HUDEP-2 (cell line): ENCODE measurements at regions not wholly inside any gene's neighbourhood (a gene's known extent, or its start where the extent isn't known, plus 50 kb on each side); places are given as distances from the start of the nearest gene placed in this dataset.
"Not testable (repeated sequence)": the region's sequence is repeated elsewhere in the genome, so short reads cannot be mapped to it uniquely, and the experiment has no call there.

ENCODE experiments used
- DNase-seq, 76 experiments: peaks; one replicate each; lab custom pipeline; 2025; ENCODE audit not compliant: unreplicated experiment in 76 of 76; lab: John Stamatoyannopoulos, UW

DNA sequence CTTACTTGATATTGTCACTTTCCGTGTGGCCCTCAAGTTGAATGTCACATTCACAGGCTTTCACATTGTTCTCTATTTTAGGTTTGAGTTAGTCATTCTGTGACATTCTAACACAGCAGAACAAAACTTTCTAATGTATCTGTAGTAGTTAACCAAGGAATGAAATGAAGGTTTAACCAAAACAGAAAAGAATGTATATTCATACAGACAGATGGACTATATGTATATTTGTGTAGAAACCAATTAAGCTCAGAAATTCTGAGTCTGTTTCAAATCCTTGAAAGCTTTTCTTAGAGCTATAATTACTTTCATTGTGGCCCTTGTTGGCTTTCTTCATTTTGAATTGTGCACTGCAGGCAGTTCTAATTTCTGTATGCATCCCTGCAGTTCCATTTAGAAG lies 654.7 kb downstream of the LRRC70 start:
- DNase-seq, result no peak

DNA sequence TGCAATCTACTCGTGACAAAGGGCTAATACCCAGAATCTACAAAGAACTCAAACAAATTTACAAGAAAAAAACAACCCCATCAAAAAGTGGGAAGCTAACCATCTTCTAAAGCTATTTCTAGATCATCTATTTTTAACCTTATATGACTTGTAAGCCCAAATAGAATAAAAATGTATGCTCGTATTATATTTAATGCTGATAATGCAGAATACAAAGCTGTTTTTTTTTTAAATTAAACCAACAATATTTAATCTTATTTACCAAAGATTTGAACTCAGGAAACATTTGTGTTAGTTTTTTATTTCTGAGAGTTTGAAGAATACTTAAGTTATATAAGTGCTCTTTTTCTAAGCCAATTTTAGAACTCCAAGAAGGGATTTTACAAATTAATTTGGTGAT lies 652.1 kb downstream of the LRRC70 start:
- DNase-seq, result no peak

DNA sequence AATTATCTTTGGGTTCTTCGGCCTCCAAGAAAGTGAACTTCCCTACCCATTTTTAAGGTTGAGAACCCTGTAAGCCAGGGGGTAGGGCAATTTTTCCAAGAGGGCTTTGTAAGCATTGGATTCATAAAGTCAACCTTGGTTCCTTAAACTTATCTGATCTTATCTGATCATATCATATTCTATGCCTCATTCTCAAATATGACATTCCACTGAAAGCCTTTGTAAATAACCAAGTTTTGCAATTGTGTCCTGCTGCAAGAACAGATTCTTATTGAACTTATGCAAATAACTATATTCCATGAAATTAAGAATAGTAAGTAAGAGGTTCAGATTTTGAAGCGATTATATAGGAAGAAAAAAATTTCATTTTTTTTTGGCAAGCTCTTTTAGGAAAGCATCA lies 649.5 kb downstream of the LRRC70 start:
- DNase-seq, result no peak

DNA sequence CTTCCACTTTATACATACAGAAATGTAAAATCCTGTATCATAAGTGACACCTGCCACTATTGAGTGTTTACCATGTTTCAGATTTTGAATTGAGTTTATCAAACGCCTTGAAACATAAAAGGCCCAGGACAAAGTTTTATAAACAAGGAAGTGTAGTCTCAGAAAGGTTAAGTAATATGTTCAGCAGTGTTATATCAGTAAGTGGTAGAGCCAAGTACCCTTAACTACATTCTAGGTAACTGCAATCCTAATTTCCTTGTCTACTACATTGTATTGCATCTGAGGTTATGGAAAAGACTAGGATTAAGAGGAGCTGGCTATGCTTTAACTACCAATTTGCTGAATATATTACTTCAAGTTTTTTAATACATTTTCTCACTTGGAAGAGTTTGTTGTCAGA lies 641.6 kb downstream of the LRRC70 start:
- no peak for DNase-seq

DNA sequence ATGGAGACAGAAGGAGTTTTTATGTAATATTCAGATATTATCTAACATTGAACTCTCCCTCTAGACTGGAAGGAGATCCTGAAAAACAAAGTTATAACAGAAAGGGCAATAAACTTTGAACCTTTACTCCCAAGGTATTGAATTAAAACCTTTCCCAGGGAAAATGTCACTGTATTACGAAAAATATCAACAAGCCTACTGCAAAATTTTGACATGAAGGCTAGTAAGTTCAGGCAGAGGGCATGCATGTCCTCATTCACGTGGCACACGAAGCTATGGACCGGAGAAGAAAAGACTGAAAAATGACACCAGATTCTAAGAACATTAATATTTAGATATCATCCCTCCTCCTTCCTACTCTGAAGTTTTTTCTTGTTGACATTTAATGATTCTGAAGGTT lies 638.8 kb downstream of the LRRC70 start:
- no peak for DNase-seq

DNA sequence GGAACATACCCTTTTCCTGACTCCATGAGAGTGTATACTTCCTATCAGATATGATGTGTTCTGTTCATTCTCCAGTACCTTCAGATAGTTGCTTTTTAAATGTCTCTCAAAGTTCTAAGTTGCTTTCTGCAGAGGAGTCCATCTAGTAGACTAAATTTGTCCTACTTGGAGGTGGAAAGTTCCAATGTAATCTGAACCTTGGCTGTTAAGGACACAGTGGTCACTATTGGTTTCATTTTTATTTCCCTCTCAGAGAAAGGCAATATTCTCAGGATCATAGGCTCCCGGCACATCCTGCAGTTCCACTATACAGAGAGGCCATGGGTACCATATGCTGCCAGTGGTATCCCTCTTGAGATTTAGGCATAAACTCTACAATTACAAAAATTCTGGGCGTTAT lies 634.6 kb downstream of the LRRC70 start:
- no peak for DNase-seq

DNA sequence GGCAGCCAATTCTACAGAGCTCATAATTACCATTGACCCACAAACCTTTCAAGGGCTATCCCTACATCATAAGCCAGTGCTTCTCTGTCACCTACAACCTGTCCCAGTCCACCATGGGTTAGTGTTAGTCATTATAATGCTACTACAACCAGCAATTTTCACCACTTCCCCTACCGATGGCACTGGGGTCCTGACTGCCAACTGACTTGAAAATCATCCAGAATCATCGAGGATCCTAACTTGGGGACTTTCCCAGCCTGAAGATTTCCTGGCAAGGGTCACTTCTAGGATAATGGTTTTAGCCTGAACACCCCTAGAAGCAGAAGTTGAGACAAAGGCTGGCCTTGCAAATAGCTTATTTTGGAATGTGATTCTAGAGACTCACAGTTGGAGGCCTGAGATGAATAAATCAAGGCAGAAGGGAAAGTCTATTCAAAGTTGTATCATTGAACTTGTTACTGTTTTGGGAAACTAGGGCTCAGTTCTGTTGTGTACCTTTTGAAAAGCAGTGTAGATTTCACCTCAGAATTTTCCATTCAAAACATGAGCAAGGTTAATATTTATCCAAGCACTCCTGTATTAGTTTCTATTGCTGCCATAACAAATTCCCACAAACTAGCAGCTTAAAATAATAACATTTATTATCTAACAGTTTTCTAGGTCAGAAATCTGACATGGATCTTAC lies 633.0 kb downstream of the LRRC70 start:
- no peak for DNase-seq

DNA sequence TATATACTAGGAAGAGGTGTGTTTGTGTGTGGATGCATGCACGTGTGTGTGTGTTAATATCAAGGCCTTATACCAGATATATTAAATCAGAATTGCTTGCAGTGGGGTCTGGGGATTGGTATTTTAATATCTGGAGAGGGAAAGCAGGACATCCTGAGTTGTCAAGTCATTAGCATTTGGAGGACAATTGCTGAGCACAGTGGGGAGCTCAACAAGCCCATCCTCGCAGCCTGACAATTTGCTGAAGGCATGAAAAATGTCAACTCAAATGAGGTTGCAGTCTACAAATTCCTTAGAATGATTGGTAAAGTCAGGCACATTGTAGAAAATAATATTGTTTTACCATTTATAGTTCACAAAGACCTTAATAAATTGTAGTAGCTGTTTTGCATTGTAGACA lies 627.4 kb downstream of the LRRC70 start:
- DNase-seq, result no peak

DNA sequence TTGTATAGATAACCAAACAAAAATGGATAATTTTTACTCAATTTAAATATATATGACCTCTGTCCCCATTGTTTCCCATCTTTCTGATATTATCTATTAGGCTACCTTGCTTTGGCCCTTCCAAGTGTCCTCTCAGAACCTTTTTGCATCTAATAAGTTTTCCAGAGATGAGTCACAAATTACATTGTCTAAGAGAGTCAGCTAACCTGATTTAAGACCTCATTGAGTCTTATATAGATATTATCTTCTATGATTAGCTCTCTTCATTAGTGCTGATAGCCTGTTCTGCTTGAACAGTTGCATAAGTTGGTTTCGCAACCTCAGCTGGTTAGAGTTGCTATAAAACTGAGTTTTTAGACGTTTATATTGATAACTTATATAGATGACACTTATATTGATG lies 623.1 kb downstream of the LRRC70 start:
- no peak for DNase-seq

DNA sequence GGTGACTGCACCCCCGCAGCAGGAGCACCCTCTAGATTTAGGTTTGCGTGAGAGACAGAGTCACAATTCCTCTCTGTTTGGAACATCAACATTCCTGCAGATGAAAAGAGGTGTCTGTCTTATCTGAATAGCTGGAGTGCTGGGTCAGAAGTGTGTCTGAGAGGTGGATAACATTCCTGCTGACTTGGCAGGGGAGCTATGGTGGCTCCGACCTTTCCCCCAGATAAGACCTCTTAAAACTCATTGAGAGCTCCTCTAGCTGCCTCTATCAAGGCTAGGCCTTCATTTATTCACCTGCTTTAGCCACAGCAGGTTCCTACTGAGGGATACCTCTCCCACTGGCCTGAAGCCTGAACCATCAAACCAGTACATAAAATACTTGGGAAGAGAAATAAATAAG lies 615.5 kb downstream of the LRRC70 start:
- no peak for DNase-seq

DNA sequence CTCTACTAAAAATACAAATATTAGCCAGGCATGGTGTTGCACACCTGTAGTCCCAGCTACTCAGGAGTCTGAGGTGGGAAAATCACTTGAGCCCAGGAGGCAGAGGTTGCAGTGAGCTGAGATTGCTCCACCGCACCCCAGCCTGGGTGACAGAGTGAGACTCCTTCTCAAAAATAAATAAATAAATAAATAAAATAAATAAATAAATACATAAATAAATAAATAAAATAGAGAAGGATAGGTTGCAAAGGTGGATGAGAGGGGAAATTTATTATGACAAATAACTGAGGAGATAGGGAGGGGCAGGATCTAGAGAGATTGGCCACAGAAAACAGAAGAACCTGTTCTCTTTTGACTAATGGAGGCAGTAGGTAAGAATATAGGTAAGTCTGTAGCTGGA lies 601.6 kb downstream of the LRRC70 start:
- not testable (repeated sequence) for DNase-seq

DNA sequence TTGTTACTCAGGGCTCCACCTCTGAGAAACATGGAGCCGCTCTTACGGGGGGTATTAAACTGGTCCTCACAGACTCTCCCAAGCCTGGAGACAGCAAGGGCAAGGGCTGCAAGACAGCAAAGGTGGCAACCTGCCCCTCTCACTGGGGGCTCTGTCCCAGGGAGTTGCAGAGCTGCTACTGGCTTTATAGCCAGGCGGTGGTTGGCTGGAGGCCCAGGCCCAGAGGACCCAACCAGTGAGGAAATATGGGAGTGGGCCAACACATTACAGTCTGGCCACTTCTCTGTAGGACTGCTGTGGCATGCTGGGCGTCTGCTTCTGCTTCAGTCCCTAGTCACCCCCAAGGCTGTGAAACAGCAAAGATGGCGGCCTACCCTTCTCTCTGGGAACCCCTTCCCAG lies 597.2 kb downstream of the LRRC70 start:
- no peak for DNase-seq

DNA sequence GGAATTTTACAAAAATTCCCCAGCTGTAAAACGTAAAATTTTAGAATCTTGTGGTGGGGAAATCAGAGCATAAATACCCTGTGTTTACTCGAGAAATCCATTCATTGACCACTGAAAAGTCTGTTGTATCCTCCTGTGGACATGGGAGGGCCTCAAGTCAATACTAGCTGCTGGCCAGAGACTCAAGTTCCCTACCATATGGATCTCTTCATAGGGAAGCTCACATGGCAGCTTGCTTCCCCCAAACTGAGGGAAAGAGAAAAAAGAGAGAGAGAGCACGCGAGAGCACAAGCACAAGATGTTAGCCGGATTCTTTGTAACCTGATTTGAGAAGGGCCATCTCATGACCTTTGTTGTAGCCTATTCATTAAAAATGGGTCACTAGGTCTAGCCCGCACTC lies 591.9 kb downstream of the LRRC70 start:
- no peak for DNase-seq

DNA sequence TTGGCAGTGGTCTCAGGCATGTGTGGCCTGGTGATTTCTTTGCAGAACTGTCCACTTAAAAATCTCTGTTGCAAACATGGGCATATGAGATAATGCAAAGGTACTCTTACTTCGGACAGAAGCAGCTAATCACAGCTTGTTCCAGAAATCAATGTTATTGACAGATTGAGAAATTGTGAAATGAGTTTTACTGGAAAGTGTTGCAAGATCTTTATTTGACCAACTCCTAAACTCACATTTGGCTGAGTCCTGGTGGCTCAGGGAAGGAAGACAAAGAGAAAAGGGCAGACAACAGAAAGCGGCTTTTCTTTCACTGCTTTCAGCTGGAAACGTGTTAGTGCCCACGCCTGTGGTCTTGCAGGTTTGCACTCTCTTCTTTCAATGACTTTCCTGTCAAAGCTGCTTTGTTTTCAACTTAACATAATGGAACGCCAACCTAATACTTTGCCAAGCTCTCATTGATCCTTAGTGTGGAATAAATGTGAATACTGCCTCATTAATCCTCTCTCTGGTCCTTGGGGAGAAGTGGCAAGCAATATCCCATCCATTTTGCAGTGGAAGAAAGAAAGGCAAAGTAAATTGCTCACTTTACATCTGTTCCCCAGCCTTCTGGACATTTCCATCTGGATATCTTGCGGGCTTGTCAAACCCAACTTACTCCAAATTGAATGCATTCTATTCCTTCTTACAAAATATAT lies 586.4 kb downstream of the LRRC70 start:
- no peak for DNase-seq

DNA sequence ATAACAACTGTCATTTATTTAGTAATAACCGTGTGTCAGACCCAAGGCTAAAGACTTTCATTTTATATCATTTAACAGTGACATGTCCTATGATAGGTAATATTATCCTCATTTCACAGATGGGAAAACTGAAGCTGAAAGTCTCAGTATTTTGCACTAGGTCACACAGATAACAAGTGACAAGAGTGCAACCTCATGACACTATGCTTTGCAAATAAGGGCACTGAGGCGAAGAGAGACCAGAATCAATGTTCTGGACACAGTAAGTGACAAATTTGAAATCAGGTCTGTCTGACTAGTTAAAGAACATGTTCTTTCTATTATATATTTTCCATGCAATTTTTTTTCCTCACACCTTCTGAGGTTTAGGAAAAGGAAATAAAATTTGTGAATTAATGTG lies 585.7 kb downstream of the LRRC70 start:
- no peak for DNase-seq

DNA sequence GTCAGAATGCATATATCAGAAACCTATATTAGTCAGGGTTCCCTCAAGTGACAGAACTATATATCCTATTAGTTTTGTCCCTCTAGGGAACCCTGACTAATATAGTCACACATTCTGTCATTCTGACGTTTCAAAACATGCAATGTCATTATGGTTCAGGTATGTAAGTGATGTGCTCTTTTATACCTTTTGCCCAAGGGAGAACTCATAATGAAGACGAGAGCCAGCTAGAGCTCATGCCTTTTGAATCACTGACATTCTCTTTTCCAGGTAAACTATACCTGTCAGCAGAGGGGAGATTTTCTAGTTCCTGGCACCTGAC lies 576.7 kb downstream of the LRRC70 start:
- DNase-seq, result no peak

DNA sequence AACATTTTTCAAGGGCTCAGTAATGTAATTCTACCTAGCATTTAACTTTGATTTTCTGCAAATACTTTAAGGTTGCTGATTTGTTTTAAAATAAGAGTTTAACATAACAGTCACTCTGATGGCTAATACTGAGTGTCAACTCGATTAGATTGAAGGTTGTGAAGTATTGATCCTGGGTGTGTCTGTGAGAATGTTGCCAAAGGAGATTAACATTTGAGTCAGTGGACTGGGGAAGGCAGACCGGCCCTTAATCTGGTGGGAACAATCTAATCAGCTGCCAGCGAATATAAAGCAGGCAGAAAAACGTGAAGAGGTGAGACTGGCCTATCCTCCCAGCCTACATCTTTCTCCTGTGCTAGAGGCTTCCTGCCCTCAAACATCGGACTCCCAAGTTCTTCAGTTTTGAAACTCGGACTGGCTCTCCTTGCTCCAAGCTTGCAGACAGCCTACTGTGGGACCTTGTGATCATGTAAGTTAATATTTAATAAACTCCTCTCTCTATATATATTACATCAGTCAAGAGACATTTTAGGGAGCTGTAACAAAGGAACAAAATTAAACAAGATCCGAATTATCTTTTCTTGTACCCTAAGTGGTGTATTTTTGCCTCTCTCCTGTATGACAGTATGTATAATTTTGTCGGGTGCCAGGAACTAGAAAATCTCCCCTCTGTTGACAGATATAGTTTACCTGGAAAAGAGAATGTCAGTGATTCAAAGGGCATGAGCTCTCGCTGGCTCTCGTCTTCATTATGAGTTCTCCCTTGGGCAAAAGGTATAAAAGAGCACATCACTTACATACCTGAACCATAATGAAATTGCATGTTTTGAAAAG lies 576.1 kb downstream of the LRRC70 start:
- DNase-seq, result no peak

DNA sequence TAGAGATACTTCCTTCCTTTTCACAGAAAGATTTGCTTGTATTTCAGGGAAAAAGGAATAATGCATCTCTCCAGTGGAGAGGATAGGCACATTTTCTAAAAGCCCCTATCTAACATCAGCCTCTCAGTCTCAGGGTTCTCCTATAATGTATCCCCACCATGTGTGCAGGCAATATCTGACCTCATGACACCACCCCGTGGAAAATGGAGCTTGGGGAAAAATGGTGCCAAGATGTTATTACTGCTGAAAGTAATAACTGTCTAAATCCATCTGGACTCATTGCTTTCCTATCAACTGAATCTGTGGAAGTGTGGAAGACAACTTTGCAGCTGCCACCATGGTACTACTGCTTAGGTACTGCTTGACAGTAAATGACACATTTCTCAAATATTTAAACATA lies 574.3 kb downstream of the LRRC70 start:
- no peak for DNase-seq

DNA sequence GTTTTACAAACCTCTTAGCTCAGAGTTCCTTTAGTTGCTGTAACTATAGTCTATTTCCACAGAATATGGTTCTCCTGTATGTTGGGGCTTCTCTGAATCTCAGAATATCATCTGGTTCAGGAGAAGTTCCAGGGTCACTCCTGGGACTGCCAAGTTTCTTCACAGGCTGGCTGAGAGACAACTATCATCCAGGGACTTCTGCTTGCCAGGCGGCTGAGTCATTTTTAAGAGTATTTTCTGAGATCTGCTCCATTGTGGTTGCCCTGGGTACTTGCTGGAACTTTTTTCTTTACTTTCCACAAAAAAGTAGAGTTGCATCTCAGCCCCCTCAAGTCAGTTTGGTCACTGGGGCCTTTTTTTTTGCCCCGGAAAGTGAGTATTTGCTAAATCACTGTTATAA lies 566.5 kb downstream of the LRRC70 start:
- DNase-seq, result no peak

DNA sequence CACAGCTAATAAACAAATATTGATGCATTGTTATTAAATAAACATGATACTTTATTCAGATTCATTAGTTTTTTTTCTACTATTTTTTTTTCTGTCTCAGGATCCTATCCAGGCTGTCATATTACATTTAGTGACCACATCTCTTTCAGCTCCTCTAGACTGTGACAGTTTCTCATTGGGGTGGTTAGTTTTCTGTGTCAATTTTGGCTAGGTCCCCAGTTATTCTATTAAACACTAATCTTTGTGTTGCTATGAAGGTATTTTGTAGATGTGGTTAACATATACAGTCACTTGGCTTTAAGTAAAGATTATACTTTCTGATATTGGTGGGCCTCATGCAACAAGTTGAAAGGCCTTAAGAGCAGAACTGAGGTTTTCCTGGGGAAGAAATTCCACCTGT lies 563.0 kb downstream of the LRRC70 start:
- no peak for DNase-seq

DNA sequence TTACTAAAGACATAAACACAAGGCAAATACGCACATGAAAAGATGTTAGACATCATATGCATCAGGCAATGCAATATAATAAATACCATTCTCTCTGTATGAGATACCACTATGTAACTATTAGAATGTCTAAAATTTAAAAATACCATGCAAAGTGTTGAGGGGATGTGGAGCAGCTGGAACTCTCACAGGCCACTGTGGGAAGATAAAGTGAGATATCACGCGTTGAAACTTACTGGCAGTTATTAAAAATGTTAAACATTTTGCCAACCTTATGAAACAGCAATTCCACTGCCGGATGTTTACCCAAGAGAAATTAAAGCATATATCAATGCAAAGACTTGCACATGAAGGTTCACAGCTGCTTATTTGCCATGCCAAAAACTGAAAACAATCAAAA lies 556.7 kb downstream of the LRRC70 start:
- no peak for DNase-seq
